Naive thymus-derived CD4-positive, alpha-beta T cell (primary cell): ENCODE measurements at regions not wholly inside any gene's neighbourhood (a gene's known extent, or its start where the extent isn't known, plus 50 kb on each side); places are given as distances from the start of the nearest gene placed in this dataset.

Experiments used
- ATAC-seq: fragments of 150-1000 bp; cut with Tn5 transposase; 2 replicates; pipeline ENCODE4 v1.10.0; 2021; ENCODE audit warnings: mild to moderate bottlenecking, moderate library complexity
- CTCF ChIA-PET: fragments of 350-600 bp; sonication (Branson Sonifier 250); formaldehyde crosslinking; loops from one replicate; lab custom pipeline; 2021; ENCODE audit warnings: antibody characterized with exemption; lab: Charles Lee
- POLR2A ChIA-PET: fragments of 350-600 bp; sonication (Branson Sonifier 250); formaldehyde crosslinking; loops from one replicate; lab custom pipeline; 2021; ENCODE audit warnings: antibody characterized with exemption, inconsistent platforms; lab: Charles Lee
- DNase-seq, 9 donors: peaks; one replicate each; pipeline versions ENCODE4 v3.0.0 to v3.0.0-alpha.2; 2020 to 2022; ENCODE audit warnings: mixed read lengths in 1 of 9
- H3K27ac ChIP-seq: one replicate; pipeline ENCODE4 v1.7.0; 2013; ENCODE audit warnings: mild to moderate bottlenecking, low read depth, low read length, moderate library complexity
- H3K27me3 ChIP-seq, 2 donors: one replicate each; pipeline ENCODE4 v1.7.0; 2013; ENCODE audit warnings: low read length in 2 of 2, mild to moderate bottlenecking in 2 of 2, moderate library complexity in 2 of 2; ENCODE audit not compliant: control insufficient read depth in 2 of 2, insufficient read depth in 2 of 2
- H3K36me3 ChIP-seq, 3 experiments: 1 replicate in 2 of 3; 2 replicates in 1 of 3; pipeline ENCODE4 v1.7.0; 2013; ENCODE audit warnings: low read length in 3 of 3, mild to moderate bottlenecking in 3 of 3, moderate library complexity in 1 of 3; ENCODE audit not compliant: insufficient read depth in 3 of 3, control insufficient read depth in 2 of 3
- H3K4me1 ChIP-seq, 2 donors: one replicate each; pipeline ENCODE4 v1.7.0; 2013; ENCODE audit warnings: low read length in 2 of 2, mild to moderate bottlenecking in 2 of 2, moderate library complexity in 1 of 2; ENCODE audit not compliant: control insufficient read depth in 2 of 2, insufficient read depth in 2 of 2
- H3K4me3 ChIP-seq: 2 replicates; pipeline ENCODE4 v1.7.0; 2013; ENCODE audit warnings: mild to moderate bottlenecking, low read length
- H3K9me3 ChIP-seq, 3 experiments: 1 replicate in 2 of 3; 2 replicates in 1 of 3; pipeline ENCODE4 v1.7.0; 2013; ENCODE audit warnings: low read length in 3 of 3; ENCODE audit not compliant: control insufficient read depth in 2 of 3
- H3K27ac Mint-ChIP-seq, 9 donors: one replicate each; pipeline ENCODE4 v1.8.0; 2020 to 2022; ENCODE audit warnings: mixed read lengths in 9 of 9, mild to moderate bottlenecking in 8 of 9, moderate library complexity in 5 of 9, inconsistent platforms in 2 of 9
- H3K27me3 Mint-ChIP-seq, 5 donors: one replicate each; pipeline ENCODE4 v1.8.0; 2021 to 2022; ENCODE audit warnings: mixed read lengths in 5 of 5, mild to moderate bottlenecking in 1 of 5
- H3K36me3 Mint-ChIP-seq, 5 donors: one replicate each; pipeline ENCODE4 v1.8.0; 2020 to 2022; ENCODE audit warnings: mixed read lengths in 5 of 5, mild to moderate bottlenecking in 3 of 5, inconsistent platforms in 1 of 5
- H3K4me1 Mint-ChIP-seq, 7 donors: one replicate each; pipeline ENCODE4 v1.8.0; 2020 to 2022; ENCODE audit warnings: mixed read lengths in 7 of 7, mild to moderate bottlenecking in 3 of 7, inconsistent platforms in 1 of 7
- H3K4me3 Mint-ChIP-seq, 10 donors: one replicate each; pipeline ENCODE4 v1.8.0; 2020 to 2022; ENCODE audit warnings: mild to moderate bottlenecking in 10 of 10, mixed read lengths in 10 of 10, moderate library complexity in 6 of 10, inconsistent platforms in 2 of 10
- H3K9me3 Mint-ChIP-seq, 11 donors: one replicate each; pipeline ENCODE4 v1.8.0; 2020 to 2022; ENCODE audit warnings: mixed read lengths in 11 of 11, mild to moderate bottlenecking in 4 of 11, inconsistent platforms in 1 of 11, moderate library complexity in 1 of 11
- intact Hi-C, 2 donors: fragments of 100-400 bp; cut with micrococcal nuclease; formaldehyde crosslinking; loops; one replicate each; pipeline ENCODE4 v1.15.1; 2023

DNA sequence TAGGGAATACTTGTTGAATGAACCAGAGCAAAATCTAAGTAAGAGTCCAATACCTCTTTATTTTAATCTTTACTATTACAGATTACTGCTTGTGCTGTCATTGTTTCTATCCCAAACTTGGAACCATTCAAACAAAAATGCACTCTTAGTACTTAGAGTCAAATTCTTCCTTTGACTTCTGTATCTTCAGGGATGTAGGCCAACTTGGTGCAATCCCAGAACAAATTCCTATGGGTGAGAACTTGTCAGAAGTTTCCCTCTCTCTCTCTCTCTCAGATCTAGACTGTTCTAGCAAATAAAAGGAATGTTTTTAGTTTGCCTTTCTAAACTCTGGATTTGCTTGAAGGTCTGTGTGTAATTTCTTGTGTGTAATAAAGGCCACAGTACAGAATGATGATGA, 329.0 kb upstream of the TMTC4 start:
- ATAC-seq: no peak
- Histone ChIP-seq H3K27me3 (no peaks in the 10 kb centered on the region), H3K27ac (no peak overlapping the region), H3K9me3 (no peaks in the 10 kb centered on the region), H3K4me1 (no peaks in the 10 kb centered on the region), H3K36me3 (no peaks in the 10 kb centered on the region), H3K4me3 (no peak overlapping the region)
- Mint-ChIP-seq H3K27ac (no peak overlapping the region), H3K36me3 (no peaks in the 10 kb centered on the region), H3K4me1 (no peaks in the 10 kb centered on the region), H3K9me3 (no peaks in the 10 kb centered on the region), H3K4me3 (no peak overlapping the region), H3K27me3 (peaks cover 0 to 18% (median 10%) of the 10 kb centered on the region in 5 donors)
- CTCF ChIA-PET: no interaction called here
- DNase-seq: no peak
- intact Hi-C loops: no loop called here
- POLR2A ChIA-PET: no interaction called here

DNA sequence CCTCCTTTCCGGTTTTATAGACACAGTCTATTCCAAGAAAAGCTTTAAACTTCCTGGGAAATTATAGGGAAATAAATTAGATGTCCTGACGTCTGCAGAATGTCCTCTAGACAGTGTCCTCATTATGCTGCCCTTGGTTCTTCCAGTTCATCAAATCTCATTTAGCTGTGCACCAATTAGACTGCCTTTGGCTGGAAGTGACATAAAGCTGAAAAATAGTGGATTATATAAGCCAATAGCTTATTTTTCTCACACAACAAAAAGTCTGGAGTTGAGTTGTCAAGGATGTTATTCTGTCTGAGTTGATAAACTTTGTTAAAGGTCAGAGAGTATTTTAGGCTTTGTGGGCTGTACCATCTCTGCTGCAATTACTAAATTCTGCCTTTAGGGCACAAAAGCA, 314.8 kb upstream of the TMTC4 start:
- CTCF ChIA-PET: no interaction called here
- Mint-ChIP-seq H3K27me3 (peaks cover 0 to 26% (median 9%) of the 10 kb centered on the region in 5 donors), H3K4me1 (no peaks in the 10 kb centered on the region), H3K27ac (no peak overlapping the region), H3K4me3 (no peak overlapping the region), H3K9me3 (peaks cover 0 to 23% (median 11%) of the 10 kb centered on the region in 11 donors), H3K36me3 (no peaks in the 10 kb centered on the region)
- Histone ChIP-seq H3K4me1 (no peaks in the 10 kb centered on the region), H3K9me3 (no peaks in the 10 kb centered on the region), H3K27ac (no peak overlapping the region), H3K4me3 (no peak overlapping the region), H3K27me3 (no peaks in the 10 kb centered on the region), H3K36me3 (no peaks in the 10 kb centered on the region)
- intact Hi-C loops: no loop called here
- ATAC-seq (no peak), DNase-seq (no peak)
- POLR2A ChIA-PET: no interaction called here

DNA sequence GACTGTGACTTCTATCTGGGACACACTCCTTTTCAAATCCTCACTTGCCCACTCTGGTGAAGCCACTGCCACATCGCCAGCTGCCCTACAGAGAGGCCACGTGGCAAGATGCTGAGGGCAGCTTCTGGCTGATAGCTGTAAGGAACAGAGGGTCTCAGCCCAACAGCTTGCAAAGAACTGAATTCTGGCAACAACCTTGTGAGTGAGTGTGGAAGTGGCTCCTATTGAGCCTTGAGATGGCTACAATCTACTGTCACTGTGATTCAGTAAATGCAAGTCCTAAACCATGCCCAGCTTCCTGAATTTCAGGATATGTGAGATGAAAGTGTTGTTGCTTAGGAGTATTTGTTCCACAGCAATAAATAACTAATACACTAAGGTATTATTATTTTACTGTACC, 314.3 kb upstream of the TMTC4 start:
- Histone ChIP-seq H3K4me1 (no peaks in the 10 kb centered on the region), H3K4me3 (no peak overlapping the region), H3K27ac (no peak overlapping the region), H3K9me3 (no peaks in the 10 kb centered on the region), H3K27me3 (no peaks in the 10 kb centered on the region), H3K36me3 (no peaks in the 10 kb centered on the region)
- intact Hi-C loops: no loop called here
- Mint-ChIP-seq H3K9me3 (peaks cover 0 to 23% (median 9%) of the 10 kb centered on the region in 11 donors), H3K4me3 (no peak overlapping the region), H3K36me3 (no peaks in the 10 kb centered on the region), H3K27ac (no peak overlapping the region), H3K27me3 (peaks cover 0 to 26% (median 8%) of the 10 kb centered on the region in 5 donors), H3K4me1 (no peaks in the 10 kb centered on the region)
- POLR2A ChIA-PET: no interaction called here
- no peak for DNase-seq
- CTCF ChIA-PET: no interaction called here
- ATAC-seq: no peak

DNA sequence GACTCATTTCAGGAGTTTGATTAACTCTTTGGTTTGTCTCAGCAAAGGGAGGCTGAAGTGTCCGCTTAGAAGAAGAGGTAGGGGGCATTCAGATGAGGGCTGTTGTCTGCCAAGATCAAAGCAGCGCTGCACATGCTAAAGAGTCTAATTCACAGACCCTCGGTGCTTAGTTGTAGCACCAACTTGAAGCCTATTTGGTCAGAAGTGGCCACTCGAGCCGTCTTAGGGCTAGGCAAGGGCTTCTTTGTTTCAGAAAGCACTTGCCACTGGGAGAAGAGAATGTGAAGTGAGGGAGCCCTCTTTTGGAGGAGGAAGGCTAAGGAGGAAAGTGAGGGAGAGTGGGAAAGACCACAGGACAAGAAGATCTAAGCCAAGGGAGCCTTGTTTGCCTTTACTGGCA, 313.4 kb upstream of the TMTC4 start:
- H3K27ac ChIP-seq: no peak overlapping the region
- ATAC-seq: no peak
- POLR2A ChIA-PET: no interaction called here
- H3K4me3 ChIP-seq: no peak overlapping the region
- Mint-ChIP-seq H3K9me3 (peaks cover 0 to 23% (median 9%) of the 10 kb centered on the region in 11 donors), H3K36me3 (no peaks in the 10 kb centered on the region), H3K4me3 (no peak overlapping the region), H3K4me1 (no peaks in the 10 kb centered on the region), H3K27ac (no peak overlapping the region), H3K27me3 (peaks cover 0 to 30% (median 12%) of the 10 kb centered on the region in 5 donors)
- no peaks in the 10 kb centered on the region for H3K4me1 ChIP-seq
- H3K27me3 ChIP-seq: no peaks in the 10 kb centered on the region
- intact Hi-C loops: no loop called here
- no peaks in the 10 kb centered on the region for H3K36me3 ChIP-seq
- H3K9me3 ChIP-seq: no peaks in the 10 kb centered on the region
- CTCF ChIA-PET: no interaction called here
- no peak for DNase-seq

DNA sequence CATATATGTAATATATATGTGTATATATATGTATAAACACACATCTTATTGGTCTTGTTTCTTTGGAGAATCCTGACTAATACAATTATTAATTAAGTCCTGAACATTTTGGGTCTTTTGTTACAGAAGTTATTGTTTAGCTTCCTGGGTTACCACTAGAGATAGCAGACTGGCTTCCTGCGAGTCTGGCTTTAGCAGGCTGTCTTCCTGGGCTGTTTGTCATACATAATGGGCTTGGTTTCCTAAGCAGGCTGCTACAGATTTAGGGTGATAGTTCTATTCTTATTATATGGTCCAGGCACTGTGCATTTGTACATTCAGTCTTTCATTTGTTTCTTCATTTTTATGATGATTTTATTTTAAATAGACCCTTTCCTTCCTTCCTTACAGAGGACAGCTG, 312.0 kb upstream of the TMTC4 start:
- H3K27me3 ChIP-seq: no peaks in the 10 kb centered on the region
- ATAC-seq: no peak
- ChIA-PET CTCF (no interaction called here), POLR2A (no interaction called here)
- no peak overlapping the region for H3K4me3 ChIP-seq
- no peak overlapping the region for H3K27ac ChIP-seq
- Mint-ChIP-seq H3K36me3 (no peaks in the 10 kb centered on the region), H3K27me3 (peaks cover 0 to 38% (median 15%) of the 10 kb centered on the region in 5 donors), H3K4me1 (no peaks in the 10 kb centered on the region), H3K9me3 (peaks cover 0 to 16% (median 3%) of the 10 kb centered on the region in 11 donors), H3K27ac (no peak overlapping the region), H3K4me3 (no peak overlapping the region)
- DNase-seq: no peak
- no peaks in the 10 kb centered on the region for H3K4me1 ChIP-seq
- intact Hi-C loops: no loop called here
- H3K36me3 ChIP-seq: no peaks in the 10 kb centered on the region
- no peaks in the 10 kb centered on the region for H3K9me3 ChIP-seq

DNA sequence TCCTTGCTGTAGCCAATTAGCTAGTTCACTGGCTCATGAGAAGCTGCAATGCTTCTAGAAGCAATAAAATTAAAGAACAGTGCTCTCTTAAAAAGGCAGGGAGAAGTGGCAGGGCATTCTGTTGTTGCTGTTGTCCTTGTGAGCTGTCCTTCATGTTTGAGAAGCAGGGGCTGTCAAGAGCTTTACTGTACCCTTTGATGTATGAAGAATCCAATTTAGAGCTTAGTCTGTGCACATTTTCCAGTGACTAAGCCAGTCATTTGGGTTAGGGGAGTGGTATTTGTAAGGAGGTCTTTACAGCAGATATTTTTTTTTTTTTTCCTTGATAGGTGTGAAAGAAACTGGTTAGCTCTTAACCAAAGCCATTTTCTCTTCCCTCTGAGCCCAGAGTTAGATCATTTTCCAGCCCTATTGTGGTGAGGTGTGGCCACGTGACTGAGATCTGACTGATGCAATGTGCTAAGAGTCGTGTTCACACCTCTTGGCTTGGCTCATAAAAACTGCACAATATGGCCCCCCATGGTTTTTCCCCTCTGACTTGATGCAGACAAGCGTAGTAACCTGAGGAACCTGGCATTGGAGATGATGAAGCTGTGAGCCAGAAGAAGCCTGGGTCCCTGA, 309.6 kb upstream of the TMTC4 start:
- ChIA-PET POLR2A (interaction anchor here (1.0 kb wide), 1 partner anchor 18 kb away, joined by 3 read pairs; no protein-coding TSS in a partner anchor), CTCF (no interaction called here)
- H3K4me1 ChIP-seq: no peaks in the 10 kb centered on the region
- Mint-ChIP-seq H3K36me3 (no peaks in the 10 kb centered on the region), H3K4me1 (no peaks in the 10 kb centered on the region), H3K9me3 (peaks cover 0 to 10% (median 0%) of the 10 kb centered on the region in 11 donors), H3K27me3 (peaks cover 0 to 41% (median 20%) of the 10 kb centered on the region in 5 donors), H3K4me3 (no peak overlapping the region), H3K27ac (no peak overlapping the region)
- H3K4me3 ChIP-seq: no peak overlapping the region
- H3K27ac ChIP-seq: no peak overlapping the region
- intact Hi-C loops: no loop called here
- no peak for DNase-seq
- no peaks in the 10 kb centered on the region for H3K36me3 ChIP-seq
- H3K9me3 ChIP-seq: no peaks in the 10 kb centered on the region
- ATAC-seq: no peak
- no peaks in the 10 kb centered on the region for H3K27me3 ChIP-seq

DNA sequence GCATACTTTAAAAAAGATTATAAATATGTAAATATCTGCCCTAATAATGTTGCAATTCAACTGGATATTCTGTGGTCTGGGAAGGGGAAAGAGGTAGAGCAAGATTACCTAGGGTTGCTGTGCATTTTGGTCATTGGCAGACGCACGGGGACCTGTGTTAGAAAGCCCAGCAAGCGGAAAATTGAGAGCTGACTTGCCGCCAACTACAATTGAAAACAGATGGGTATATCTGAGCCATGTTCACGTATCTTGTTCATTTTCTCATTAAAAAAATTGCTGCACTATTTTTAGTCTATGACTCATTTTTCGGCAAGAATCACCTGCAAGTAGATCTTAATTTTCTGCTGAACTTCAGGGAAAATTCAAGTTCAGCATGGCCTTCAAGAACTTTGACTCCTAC, 308.5 kb upstream of the TMTC4 start:
- Histone ChIP-seq H3K36me3 (no peaks in the 10 kb centered on the region), H3K4me1 (no peaks in the 10 kb centered on the region), H3K27ac (no peak overlapping the region), H3K9me3 (no peaks in the 10 kb centered on the region), H3K27me3 (no peaks in the 10 kb centered on the region), H3K4me3 (no peak overlapping the region)
- Mint-ChIP-seq H3K4me3 (no peak overlapping the region), H3K27ac (peak overlapping the region in 1 of 9 donors; percentile 18), H3K4me1 (no peaks in the 10 kb centered on the region), H3K36me3 (no peaks in the 10 kb centered on the region), H3K9me3 (peaks cover 0 to 7% (median 0%) of the 10 kb centered on the region in 11 donors), H3K27me3 (peaks cover 0 to 42% (median 26%) of the 10 kb centered on the region in 5 donors)
- CTCF ChIA-PET: interaction anchor here (0.5 kb wide), 1 partner anchor 119 kb away, joined by 3 read pairs; no protein-coding TSS in a partner anchor
- ATAC-seq (no peak), DNase-seq (no peak)
- POLR2A ChIA-PET: no interaction called here
- intact Hi-C loops: no loop called here
